ENCODE measurements at regions not wholly inside any gene's neighbourhood (a gene's known extent, or its start where the extent isn't known, plus 50 kb on each side); places are given as distances from the start of the nearest gene placed in this dataset.

- Histone ChIP-seq H3K4me3 (ENCODE audit: low read depth, low read length, poor library complexity, severe bottlenecking) (no peak overlapping the region), H3K4me1 (ENCODE audit: insufficient read depth, low read length, poor library complexity, severe bottlenecking) (peaks cover 5% of the 10 kb centered on the region), H3K27me3 (replicated peaks; ENCODE audit: insufficient read depth, low read depth, low read length, poor library complexity) (no peaks in the 10 kb centered on the region), H3K36me3 (ENCODE audit: insufficient read depth, low read length, poor library complexity, severe bottlenecking) (no peaks in the 10 kb centered on the region), H3K27ac (ENCODE audit: low read depth, low read length, poor library complexity, severe bottlenecking) (no peak overlapping the region), H3K9me3 (ENCODE audit: low read depth, low read length, poor library complexity, severe bottlenecking) (no peaks in the 10 kb centered on the region)
- intact Hi-C loops (cut with micrococcal nuclease; ENCODE audit: unreplicated experiment): no loop called here
- TF ChIP-seq EZH2 (IDR thresholded peaks at IDR 0.05; ENCODE audit: borderline replicate concordance, low read depth, low read length, poor library complexity, severe bottlenecking) (no peak), CTCF (conservative IDR thresholded peaks at IDR 0.05; ENCODE audit: low read depth, low read length) (no peak)
- CTCF ChIA-PET: no interaction called here
- POLR2A ChIA-PET (ENCODE audit: low non-redundant PET): no interaction called here
- no TSS peak for BruUV-seq (replicated peaks)
- no peak for DNase-seq (ENCODE audit: low spot score)
Observed at GRCh38 chr6:144989319-144990107, 704.4 kb downstream of the UTRN start.

- no peaks in the 10 kb centered on the region for H3K36me3 ChIP-seq (ENCODE audit: insufficient read depth, low read length, poor library complexity, severe bottlenecking)
- H3K9me3 ChIP-seq (ENCODE audit: low read depth, low read length, poor library complexity, severe bottlenecking): no peaks in the 10 kb centered on the region
- DNase-seq (ENCODE audit: low spot score): no peak
- TF ChIP-seq EZH2 (IDR thresholded peaks at IDR 0.05; ENCODE audit: borderline replicate concordance, low read depth, low read length, poor library complexity, severe bottlenecking) (no peak), CTCF (conservative IDR thresholded peaks at IDR 0.05; ENCODE audit: low read depth, low read length) (no peak)
- intact Hi-C loops (cut with micrococcal nuclease; ENCODE audit: unreplicated experiment): no loop called here
- no TSS peak for BruUV-seq (replicated peaks)
- H3K27ac ChIP-seq (ENCODE audit: low read depth, low read length, poor library complexity, severe bottlenecking): no peak overlapping the region
- H3K4me3 ChIP-seq (ENCODE audit: low read depth, low read length, poor library complexity, severe bottlenecking): no peak overlapping the region
- POLR2A ChIA-PET (ENCODE audit: low non-redundant PET): no interaction called here
- H3K4me1 ChIP-seq (ENCODE audit: insufficient read depth, low read length, poor library complexity, severe bottlenecking): peaks cover 5% of the 10 kb centered on the region
- H3K27me3 ChIP-seq (replicated peaks; ENCODE audit: insufficient read depth, low read depth, low read length, poor library complexity): no peaks in the 10 kb centered on the region
- CTCF ChIA-PET: no interaction called here
Observed at GRCh38 chr6:144990784-144991183, 705.6 kb downstream of the UTRN start.

GRCh38 chr6:144993870-144994269, 708.7 kb downstream of the UTRN start:
- no peak overlapping the region for H3K27ac ChIP-seq (ENCODE audit: low read depth, low read length, poor library complexity, severe bottlenecking)
- intact Hi-C loops (cut with micrococcal nuclease; ENCODE audit: unreplicated experiment): no loop called here
- ChIA-PET CTCF (no interaction called here), POLR2A (ENCODE audit: low non-redundant PET) (no interaction called here)
- H3K27me3 ChIP-seq (replicated peaks; ENCODE audit: insufficient read depth, low read depth, low read length, poor library complexity): no peaks in the 10 kb centered on the region
- no peak for TF ChIP-seq EZH2 (IDR thresholded peaks at IDR 0.05; ENCODE audit: borderline replicate concordance, low read depth, low read length, poor library complexity, severe bottlenecking)
- TF ChIP-seq CTCF (conservative IDR thresholded peaks at IDR 0.05; ENCODE audit: low read depth, low read length): no peak
- H3K4me3 ChIP-seq (ENCODE audit: low read depth, low read length, poor library complexity, severe bottlenecking): no peak overlapping the region
- H3K9me3 ChIP-seq (ENCODE audit: low read depth, low read length, poor library complexity, severe bottlenecking): no peaks in the 10 kb centered on the region
- H3K4me1 ChIP-seq (ENCODE audit: insufficient read depth, low read length, poor library complexity, severe bottlenecking): peaks cover 5% of the 10 kb centered on the region
- no peak for DNase-seq (ENCODE audit: low spot score)
- H3K36me3 ChIP-seq (ENCODE audit: insufficient read depth, low read length, poor library complexity, severe bottlenecking): no peaks in the 10 kb centered on the region
- no TSS peak for BruUV-seq (replicated peaks)
